Fibroblast of gingiva (primary cell): ENCODE measurements at regions not wholly inside any gene's neighbourhood (a gene's known extent, or its start where the extent isn't known, plus 50 kb on each side); places are given as distances from the start of the nearest gene placed in this dataset.

Experiments used
- DNase-seq: peaks from one replicate; pipeline ENCODE4 v3.0.0-alpha.2; 2011; ENCODE audit warnings: low read depth

- no peak for DNase-seq
Observed at GRCh38 chr16:72406390-72406789, 234.4 kb upstream of the PMFBP1 start.

GRCh38 chr16:72404299-72404698 lies 232.3 kb upstream of the PMFBP1 start:
- no peak for DNase-seq

- DNase-seq = no peak
Observed at GRCh38 chr16:72401084-72401361, 229.1 kb upstream of the PMFBP1 start.

- peak; percentile 65 for DNase-seq
Observed at GRCh38 chr16:72400257-72401083, 228.5 kb upstream of the PMFBP1 start.

- no peak for DNase-seq
Observed at GRCh38 chr16:72399811-72400210, 227.9 kb upstream of the PMFBP1 start.

GRCh38 chr16:72397876-72398275 lies 225.9 kb upstream of the PMFBP1 start:
- no peak for DNase-seq

GRCh38 chr16:72394526-72394925 lies 222.6 kb upstream of the PMFBP1 start:
- no peak for DNase-seq

- DNase-seq = no peak
Observed at GRCh38 chr16:72389791-72390190, 217.8 kb upstream of the PMFBP1 start.

GRCh38 chr16:72388007-72388406 lies 216.1 kb upstream of the PMFBP1 start:
- DNase-seq = no peak

- DNase-seq = no peak
Observed at GRCh38 chr16:72384651-72385050, 212.7 kb upstream of the PMFBP1 start.

- DNase-seq = no peak
Observed at GRCh38 chr16:72380283-72380682, 208.3 kb upstream of the PMFBP1 start.

- no peak for DNase-seq
Observed at GRCh38 chr16:72373201-72373600, 201.2 kb upstream of the PMFBP1 start.

- no peak for DNase-seq
Observed at GRCh38 chr16:72372087-72373045, 200.4 kb upstream of the PMFBP1 start.

- peak; percentile 77 for DNase-seq
Observed at GRCh38 chr16:72371307-72372086, 199.5 kb upstream of the PMFBP1 start.

- DNase-seq = no peak
Observed at GRCh38 chr16:72369274-72369673, 197.3 kb upstream of the PMFBP1 start.

GRCh38 chr16:72367851-72368250 lies 195.9 kb upstream of the PMFBP1 start:
- DNase-seq = peak; percentile 40

- no peak for DNase-seq
Observed at GRCh38 chr16:72362973-72363372, 191.0 kb upstream of the PMFBP1 start.

GRCh38 chr16:72362476-72362875 lies 190.5 kb upstream of the PMFBP1 start:
- no peak for DNase-seq

GRCh38 chr16:72357910-72358309 lies 186.0 kb upstream of the PMFBP1 start:
- DNase-seq = no peak

GRCh38 chr16:72355561-72355960 lies 183.6 kb upstream of the PMFBP1 start:
- DNase-seq = peak; percentile 24

GRCh38 chr16:72349719-72350118 lies 177.8 kb upstream of the PMFBP1 start:
- no peak for DNase-seq

GRCh38 chr16:72332926-72333325 lies 161.0 kb upstream of the PMFBP1 start:
- DNase-seq = no peak
